OCI-LY7 (cell line): ENCODE measurements at regions not wholly inside any gene's neighbourhood (a gene's known extent, or its start where the extent isn't known, plus 50 kb on each side); places are given as distances from the start of the nearest gene placed in this dataset.

Source experiments
- CTCF ChIP-seq: fragments of 200-600 bp; sonication (generic); conservative IDR thresholded peaks from 2 replicates; pipeline ENCODE4 v1.5.1; 2014; ENCODE audit warnings: mild to moderate bottlenecking, antibody characterized with exemption, low read length, moderate library complexity, mixed read lengths
- EZH2phosphoT487 ChIP-seq: fragments of 200-600 bp; sonication (generic); IDR thresholded peaks from 2 replicates; pipeline ENCODE4 v1.6.1; 2018; ENCODE audit warnings: low read depth, borderline replicate concordance, mild to moderate bottlenecking, mixed run types, antibody characterized with exemption, low read length, moderate library complexity, mixed read lengths

- no peak for TF ChIP-seq CTCF
- TF ChIP-seq EZH2phosphoT487 = no peak
Measured at GRCh38 chr12:75823475-75823874, 208.1 kb downstream of the PHLDA1 start.
